T47D (cell line): ENCODE measurements at regions not wholly inside any gene's neighbourhood (a gene's known extent, or its start where the extent isn't known, plus 50 kb on each side); places are given as distances from the start of the nearest gene placed in this dataset.

ENCODE experiments used
- DNase-seq, 2 experiments: peaks; one replicate each; pipeline versions ENCODE4 v3.0.0 to v3.0.0-alpha.2; 2011 to 2012; ENCODE audit warnings: low read depth in 1 of 2, low spot score in 1 of 2
- JUND ChIP-seq: IDR thresholded peaks from 2 replicates; pipeline ENCODE4 v1.6.1; 2012; ENCODE audit warnings: low read depth
- in situ Hi-C: cut with HindIII; loops from 2 replicates; pipeline ENCODE4 v1.10.0; 2016; ENCODE audit warnings: low sequenced_read_pairs, low pct_unique_long_range_greater_than_20kb

GRCh38 chr18:43414006-43414405 is 136.7 kb upstream of the SYT4 start:
- in situ Hi-C loops, result no loop called here

GRCh38 chr18:43420091-43420490 is 142.8 kb upstream of the SYT4 start:
- no peak for TF ChIP-seq JUND
- DNase-seq, result no peak
- in situ Hi-C loops, result no loop called here

More at GRCh38 chr18:43414006-43414405, 136.7 kb upstream of the SYT4 start:
- no peak for TF ChIP-seq JUND
- no peak for DNase-seq

- in situ Hi-C loops, result no loop called here
- no peak for DNase-seq
- TF ChIP-seq JUND, result no peak
These were observed 143.7 kb upstream of the SYT4 start for GRCh38 chr18:43420950-43421349.

DNA sequence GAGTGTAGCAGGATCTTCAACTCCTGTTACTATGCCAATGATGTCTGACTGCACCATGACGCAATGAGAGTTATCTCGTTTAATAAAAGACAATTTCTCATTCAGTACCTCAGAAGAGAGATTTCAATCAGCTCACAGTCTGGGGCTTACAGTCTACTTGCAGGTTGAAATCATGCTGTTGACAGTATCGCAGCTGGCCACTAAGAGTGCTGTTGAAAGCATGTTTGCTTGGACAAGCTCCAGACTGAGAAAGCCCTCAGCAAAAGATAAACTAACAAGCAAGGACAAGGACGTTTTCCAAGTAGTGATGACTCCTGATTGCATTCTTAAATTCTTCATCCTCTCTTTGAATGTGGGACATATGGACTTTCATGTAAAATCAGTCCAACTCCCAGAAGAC is 145.2 kb upstream of the SYT4 start:
- in situ Hi-C loops, result no loop called here
- no peak for TF ChIP-seq JUND
- peak in 1 of 2 experiments; percentile 13 for DNase-seq

DNA sequence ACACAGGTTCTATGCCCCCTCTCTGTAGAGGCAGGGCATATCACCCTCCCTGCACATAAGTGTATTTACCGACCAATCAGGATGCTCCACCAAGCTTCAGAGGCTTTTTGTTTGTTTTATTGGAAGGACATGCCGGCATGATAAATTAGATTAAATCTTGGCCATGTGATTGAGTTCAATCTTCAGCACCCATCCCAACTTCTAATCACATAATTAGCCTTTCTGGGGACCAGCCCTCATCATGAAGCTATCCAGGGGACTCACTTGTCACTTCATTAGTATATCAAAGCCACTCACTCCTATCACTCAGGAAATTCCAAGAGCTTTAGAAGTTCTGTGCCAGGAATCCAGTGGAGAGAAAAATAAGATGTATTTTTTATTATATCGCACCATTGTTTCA is 158.6 kb upstream of the SYT4 start:
- in situ Hi-C loops, result no loop called here
- TF ChIP-seq JUND, result no peak
- no peak for DNase-seq

DNA sequence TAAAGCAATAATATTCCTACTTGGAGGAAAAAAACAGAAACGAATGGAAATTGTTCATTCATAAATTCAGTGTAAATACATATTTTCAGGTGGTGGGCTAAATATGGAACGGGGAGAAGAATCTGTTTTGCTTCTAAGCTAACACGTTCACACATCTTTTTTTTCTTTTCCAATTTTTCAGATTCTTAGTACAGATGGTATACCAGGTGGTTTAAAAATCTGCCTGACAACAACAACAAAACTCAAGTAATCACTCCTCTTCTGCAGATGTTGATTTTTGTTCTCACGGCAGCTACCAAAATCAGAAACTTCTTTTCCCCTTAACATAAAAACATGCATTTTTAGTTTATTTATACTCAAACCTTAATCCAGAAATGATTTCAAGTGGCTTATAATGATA is 164.8 kb upstream of the SYT4 start:
- no peak for TF ChIP-seq JUND
- in situ Hi-C loops, result no loop called here

DNA sequence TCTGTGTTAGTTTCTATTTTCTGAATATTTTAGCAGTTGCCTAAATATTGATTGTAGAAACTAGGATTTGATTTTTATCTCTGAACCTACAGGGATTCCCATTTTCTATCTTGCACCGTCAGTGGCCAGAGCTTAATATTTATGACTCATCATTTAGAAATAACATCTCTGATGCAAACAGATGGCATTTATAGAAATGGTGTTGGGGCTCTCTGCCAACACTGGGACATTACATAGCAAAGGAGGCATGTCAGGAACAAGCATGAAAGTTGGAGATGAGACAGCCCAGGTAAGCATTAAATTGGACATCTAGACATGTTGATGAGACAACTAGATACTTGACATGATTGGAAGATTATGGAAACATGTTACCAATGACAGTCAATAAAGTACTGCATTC is 165.3 kb upstream of the SYT4 start:
- in situ Hi-C loops, result no loop called here
- TF ChIP-seq JUND, result no peak
- DNase-seq, result peak in 1 of 2 experiments; percentile 7

More for the DNA sequence above, 164.8 kb upstream of the SYT4 start:
- no peak for DNase-seq

- DNase-seq, result no peak
- in situ Hi-C loops, result no loop called here
- no peak for TF ChIP-seq JUND
These were observed 188.2 kb upstream of the SYT4 start for GRCh38 chr18:43465483-43465882.

DNA sequence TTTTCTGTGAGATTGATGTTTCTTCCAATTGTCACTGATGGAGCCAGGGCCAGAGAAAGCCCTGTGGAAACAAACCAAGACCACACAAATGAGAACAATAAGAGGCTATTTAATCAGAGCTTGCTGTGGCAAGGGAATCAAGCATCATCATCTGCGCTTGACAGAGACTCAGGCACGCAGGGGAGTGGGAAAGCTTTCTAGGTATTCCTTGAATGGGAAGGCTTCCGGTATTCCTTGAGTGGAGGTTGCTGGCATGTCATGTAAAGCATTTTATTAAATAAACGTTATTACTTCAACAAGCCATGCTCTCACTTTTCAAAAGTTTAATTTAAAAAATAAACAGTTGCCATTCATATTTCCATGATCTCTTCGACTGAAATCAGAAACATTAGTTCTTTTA is 194.6 kb upstream of the SYT4 start:
- in situ Hi-C loops, result no loop called here
- no peak for TF ChIP-seq JUND
- no peak for DNase-seq

DNA sequence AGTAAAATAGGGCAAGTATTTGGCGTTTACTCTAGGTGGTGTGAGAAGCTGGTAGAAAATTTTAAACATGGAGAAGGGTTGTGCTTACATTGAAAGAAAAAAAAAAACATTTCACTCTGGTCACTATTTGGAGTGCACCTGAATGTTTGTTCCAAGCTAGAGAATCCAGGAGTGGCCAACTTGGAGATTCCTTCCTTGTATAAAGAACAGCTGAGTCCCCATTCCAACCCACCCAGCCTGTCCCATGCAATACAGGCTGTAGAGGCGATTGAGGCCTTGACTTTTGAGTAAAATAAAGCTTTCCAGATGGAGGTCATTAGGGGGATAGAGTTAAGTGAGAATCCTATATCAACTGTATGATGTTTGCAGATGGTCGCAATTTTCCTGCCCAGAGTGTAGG is 203.8 kb upstream of the SYT4 start:
- in situ Hi-C loops, result no loop called here
- no peak for TF ChIP-seq JUND
- DNase-seq, result no peak

DNA sequence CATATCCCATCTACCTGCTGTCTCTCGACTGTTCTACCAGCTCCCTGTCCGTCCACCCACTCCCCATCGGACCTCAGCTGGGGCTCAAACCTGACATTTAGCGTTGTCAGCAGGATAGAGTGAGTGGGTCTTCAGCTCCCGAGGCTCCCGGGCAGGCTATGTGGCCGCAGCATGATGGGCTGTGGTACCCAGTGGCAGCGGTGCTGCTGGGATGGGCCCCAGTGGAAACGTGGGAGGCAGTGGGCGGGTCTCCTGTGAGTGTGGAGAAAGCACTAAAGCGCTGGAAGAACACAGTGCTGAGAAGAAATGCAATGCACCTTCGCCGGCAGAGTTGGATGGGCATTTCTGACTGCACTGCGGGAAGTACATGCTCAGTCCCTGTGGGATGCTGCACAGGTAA is 204.8 kb upstream of the SYT4 start:
- no peak for TF ChIP-seq JUND
- in situ Hi-C loops, result no loop called here
- no peak for DNase-seq

DNA sequence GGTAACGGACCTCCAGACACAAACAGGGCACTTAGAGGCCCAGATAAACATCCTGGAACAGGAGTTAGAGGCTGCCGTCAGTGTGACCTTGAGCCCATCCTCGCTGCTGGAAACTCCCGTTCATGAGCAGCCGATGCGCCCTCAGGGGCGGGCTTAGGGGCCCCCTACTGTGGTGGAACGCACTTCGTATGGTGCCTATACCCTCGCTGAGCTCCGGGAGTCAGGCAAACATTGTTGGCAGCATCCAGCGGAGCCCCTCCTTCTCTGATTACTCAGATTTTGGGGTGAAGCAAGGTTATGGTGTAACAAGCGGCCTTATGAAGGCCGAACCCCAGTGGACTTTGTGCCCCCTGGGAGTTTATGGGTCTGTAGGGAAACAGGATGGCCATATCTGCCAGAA is 205.3 kb upstream of the SYT4 start:
- no peak for TF ChIP-seq JUND
- in situ Hi-C loops, result no loop called here
- no peak for DNase-seq

GRCh38 chr18:43484710-43485109 is 207.4 kb upstream of the SYT4 start:
- in situ Hi-C loops, result no loop called here

GRCh38 chr18:43485545-43485963 is 208.3 kb upstream of the SYT4 start:
- DNase-seq, result no peak
- in situ Hi-C loops, result no loop called here
- TF ChIP-seq JUND, result no peak

More at GRCh38 chr18:43484710-43485109, 207.4 kb upstream of the SYT4 start:
- peak; percentile 16 to 76 for DNase-seq
- TF ChIP-seq JUND, result no peak

DNA sequence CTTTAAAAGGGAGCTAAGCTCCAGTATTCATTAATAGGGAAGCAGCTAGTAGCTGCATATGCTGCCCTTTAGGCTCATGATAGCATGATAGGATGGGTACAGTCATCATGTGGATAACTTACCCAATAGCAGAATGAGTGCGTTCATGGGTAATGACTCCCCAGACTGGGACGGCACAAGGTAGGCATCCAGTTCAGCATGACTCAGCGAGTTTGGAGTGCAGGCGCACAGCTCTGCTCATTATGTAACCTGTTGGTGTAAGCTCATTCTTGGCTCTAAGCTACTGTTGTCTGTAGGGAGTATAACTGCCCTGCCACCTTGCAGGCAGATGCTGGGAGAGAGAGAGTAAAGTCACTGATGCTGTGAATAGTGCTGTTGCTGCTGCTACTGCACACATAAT is 209.2 kb upstream of the SYT4 start:
- TF ChIP-seq JUND, result no peak
- DNase-seq, result peak in 1 of 2 experiments; percentile 61
- in situ Hi-C loops, result no loop called here
